H9 (cell line): ENCODE measurements at regions not wholly inside any gene's neighbourhood (a gene's known extent, or its start where the extent isn't known, plus 50 kb on each side); places are given as distances from the start of the nearest gene placed in this dataset.
A peak's percentile ranks its signal among the peaks of the same experiment; 100 is the strongest.

Source experiments
- DNase-seq: peaks from one replicate; pipeline ENCODE4 v3.0.0-alpha.2; 2017
- H2AFZ ChIP-seq: one replicate; pipeline ENCODE4 v1.6.1; 2013; ENCODE audit warnings: mild to moderate bottlenecking, low read length, control low read depth, moderate library complexity
- H2AK5ac ChIP-seq: 2 replicates; pipeline ENCODE4 v1.6.1; 2013; ENCODE audit warnings: low read length, control low read depth, mixed read lengths; ENCODE audit not compliant: insufficient read length
- H2BK120ac ChIP-seq: one replicate; pipeline ENCODE4 v1.6.1; 2013; ENCODE audit warnings: low read depth, mild to moderate bottlenecking, low read length, control low read depth, inconsistent platforms; ENCODE audit not compliant: poor library complexity, severe bottlenecking
- H2BK12ac ChIP-seq: 2 replicates; pipeline ENCODE4 v1.6.1; 2013; ENCODE audit warnings: low read length, control low read depth, mixed read lengths, low read depth; ENCODE audit not compliant: insufficient read length
- H2BK15ac ChIP-seq: 2 replicates; pipeline ENCODE4 v1.6.1; 2013; ENCODE audit warnings: low read depth, low read length, control low read depth
- H2BK20ac ChIP-seq: one replicate; pipeline ENCODE4 v1.6.1; 2013; ENCODE audit warnings: low read depth, mild to moderate bottlenecking, low read length, control low read depth, inconsistent platforms; ENCODE audit not compliant: poor library complexity, severe bottlenecking
- H2BK5ac ChIP-seq: 2 replicates; pipeline ENCODE4 v1.6.1; 2013; ENCODE audit warnings: low read length, control low read depth, mixed read lengths; ENCODE audit not compliant: insufficient read length
- H3K14ac ChIP-seq: 2 replicates; pipeline ENCODE4 v1.6.1; 2013; ENCODE audit warnings: low read length, control low read depth; ENCODE audit not compliant: insufficient read depth
- H3K18ac ChIP-seq: 2 replicates; pipeline ENCODE4 v1.6.1; 2013; ENCODE audit warnings: low read depth, mild to moderate bottlenecking, mixed read lengths, low read length, control low read depth; ENCODE audit not compliant: insufficient read length
- H3K23ac ChIP-seq: 2 replicates; pipeline ENCODE4 v1.6.1; 2013; ENCODE audit warnings: low read length, control low read depth, mixed read lengths, low read depth; ENCODE audit not compliant: insufficient read length
- H3K23me2 ChIP-seq: 2 replicates; pipeline ENCODE4 v1.6.1; 2013; ENCODE audit warnings: low read depth, mild to moderate bottlenecking, mixed read lengths, low read length, control low read depth; ENCODE audit not compliant: insufficient read length, poor library complexity, severe bottlenecking
- H3K27ac ChIP-seq: 2 replicates; pipeline ENCODE4 v1.5.1; 2013; ENCODE audit warnings: low read length, control low read depth, mixed read lengths, low read depth; ENCODE audit not compliant: insufficient read length
- H3K27me3 ChIP-seq: 2 replicates; pipeline ENCODE4 v1.6.1; 2013; ENCODE audit warnings: low read length, control low read depth, inconsistent platforms; ENCODE audit not compliant: insufficient read depth
- H3K4ac ChIP-seq: 2 replicates; pipeline ENCODE4 v1.6.1; 2013; ENCODE audit warnings: low read depth, mild to moderate bottlenecking, control low read depth, inconsistent platforms, low read length, moderate library complexity
- H3K4me1 ChIP-seq: 2 replicates; pipeline ENCODE4 v1.6.1; 2013; ENCODE audit warnings: low read length, control low read depth, inconsistent platforms; ENCODE audit not compliant: insufficient read depth
- H3K4me2 ChIP-seq: 2 replicates; pipeline ENCODE4 v1.6.1; 2013; ENCODE audit warnings: low read length, control low read depth, mixed read lengths; ENCODE audit not compliant: insufficient read length, insufficient read depth
- H3K56ac ChIP-seq: 2 replicates; pipeline ENCODE4 v1.6.1; 2013; ENCODE audit warnings: low read depth, mild to moderate bottlenecking, mixed read lengths, low read length, control low read depth; ENCODE audit not compliant: insufficient read length
- H3K79me1 ChIP-seq: 2 replicates; pipeline ENCODE4 v1.6.1; 2013; ENCODE audit warnings: low read depth, mild to moderate bottlenecking, moderate library complexity, low read length, control low read depth, inconsistent platforms; ENCODE audit not compliant: insufficient read depth, poor library complexity, severe bottlenecking
- H3K79me2 ChIP-seq: 2 replicates; pipeline ENCODE4 v1.6.1; 2013; ENCODE audit warnings: low read length, control low read depth, inconsistent platforms; ENCODE audit not compliant: insufficient read depth
- H3K9ac ChIP-seq: 2 replicates; pipeline ENCODE4 v1.6.1; 2013; ENCODE audit warnings: low read length, control low read depth, mixed read lengths; ENCODE audit not compliant: insufficient read length; ENCODE audit errors: extremely low read depth
- H3K9me3 ChIP-seq: one replicate; pipeline ENCODE4 v1.6.1; 2013; ENCODE audit warnings: low read depth, low read length, inconsistent platforms; ENCODE audit not compliant: control insufficient read depth
- H3T11ph ChIP-seq: one replicate; pipeline ENCODE4 v1.6.1; 2013; ENCODE audit warnings: mild to moderate bottlenecking, low read length, control low read depth, inconsistent platforms
- H4K20me1 ChIP-seq: one replicate; pipeline ENCODE4 v1.6.1; 2013; ENCODE audit not compliant: control insufficient read depth, insufficient read length, insufficient read depth
- H4K5ac ChIP-seq: 2 replicates; pipeline ENCODE4 v1.6.1; 2013; ENCODE audit warnings: low read depth, mild to moderate bottlenecking, mixed read lengths, low read length, control low read depth; ENCODE audit not compliant: insufficient read length
- H4K8ac ChIP-seq: replicated peaks from 2 replicates; pipeline ENCODE4 v1.6.1; 2013; ENCODE audit warnings: low read length, control low read depth, mixed read lengths, low read depth; ENCODE audit not compliant: insufficient read length
- H4K91ac ChIP-seq: 2 replicates; pipeline ENCODE4 v1.6.1; 2013; ENCODE audit warnings: low read depth, mild to moderate bottlenecking, moderate library complexity, mixed read lengths, low read length, control low read depth; ENCODE audit not compliant: insufficient read length
- H3K27ac Mint-ChIP-seq, 3 experiments: 2 replicates in 2 of 3; 3 replicates in 1 of 3; pipeline ENCODE4 v1.8.0; 2020 to 2021; ENCODE audit warnings: mixed read lengths in 3 of 3, mild to moderate bottlenecking in 1 of 3, moderate library complexity in 1 of 3
- H3K27me3 Mint-ChIP-seq: 2 replicates; pipeline ENCODE4 v1.8.0; 2021; ENCODE audit warnings: low read depth, mild to moderate bottlenecking, moderate library complexity, mixed read lengths
- H3K36me3 Mint-ChIP-seq, 3 experiments: 2 replicates in 2 of 3; 3 replicates in 1 of 3; pipeline ENCODE4 v1.8.0; 2020 to 2021; ENCODE audit warnings: low read depth in 3 of 3, mixed read lengths in 3 of 3; ENCODE audit not compliant: insufficient read depth in 1 of 3
- H3K4me1 Mint-ChIP-seq, 2 experiments: 2 replicates each; pipeline ENCODE4 v1.8.0; 2020; ENCODE audit warnings: mixed read lengths in 2 of 2
- H3K4me3 Mint-ChIP-seq, 2 experiments: 2 replicates in 1 of 2; 3 replicates in 1 of 2; pipeline ENCODE4 v1.8.0; 2020 to 2021; ENCODE audit warnings: mild to moderate bottlenecking in 2 of 2, mixed read lengths in 2 of 2, moderate library complexity in 1 of 2
- H3K9me3 Mint-ChIP-seq, 2 experiments: 2 replicates in 1 of 2; 3 replicates in 1 of 2; pipeline ENCODE4 v1.8.0; 2020; ENCODE audit warnings: mild to moderate bottlenecking in 2 of 2, mixed read lengths in 2 of 2, moderate library complexity in 1 of 2
- WGBS: extraction: QIAGEN DNeasy Blood & Tissue Kit; methylation state at CpG from one replicate; pipeline ENCODE4 v1.1.7; 2013; ENCODE audit warnings: missing lambda C conversion rate, low lambda C conversion rate, mixed read lengths; ENCODE audit not compliant: insufficient read length; ENCODE audit errors: extremely low coverage; 5-methylcytosine and 5-hydroxymethylcytosine counted together
- TF ChIP-seq, protein P1 (sequence below): fragments of 200-600 bp; sonication (generic); conservative IDR thresholded peaks from 3 replicates; pipeline ENCODE4 v1.8.0; 2021; ENCODE audit warnings: antibody characterized with exemption, mild to moderate bottlenecking

- Histone ChIP-seq H3K18ac (no peak overlapping the region), H3K14ac (no peak overlapping the region), H3K9ac (no peak overlapping the region), H4K5ac (no peak overlapping the region), H2BK15ac (no peak overlapping the region), H3K56ac (no peak overlapping the region), H2BK12ac (no peak overlapping the region), H3K9me3 (no peaks in the 10 kb centered on the region), H3K79me1 (no peaks in the 10 kb centered on the region), H2BK20ac (no peak overlapping the region), H3K27ac (no peak overlapping the region), H2AFZ (no peak overlapping the region), H3K23ac (no peak overlapping the region), H3K23me2 (no peaks in the 10 kb centered on the region), H4K8ac (no peak overlapping the region), H2BK5ac (no peak overlapping the region), H3K79me2 (no peaks in the 10 kb centered on the region), H4K20me1 (no peaks in the 10 kb centered on the region), H3K4me1 (no peaks in the 10 kb centered on the region), H3K4ac (no peak overlapping the region), H3K27me3 (no peaks in the 10 kb centered on the region), H4K91ac (no peak overlapping the region), H3T11ph (no peak overlapping the region), H3K4me2 (no peak overlapping the region), H2AK5ac (no peak overlapping the region), H2BK120ac (no peak overlapping the region)
- Mint-ChIP-seq H3K27me3 (peaks cover 4% of the 10 kb centered on the region), H3K27ac (0 out of 7 replicates have a peak overlapping the region, but pooled peaks of 1 of the 3 experiments have one; percentile 34), H3K36me3 (peaks cover 5 to 12% (median 11%) of the 10 kb centered on the region in 3 experiments), H3K9me3 (peaks cover 16 to 20% of the 10 kb centered on the region in 2 experiments), H3K4me1 (peaks cover 0 to 7% of the 10 kb centered on the region in 2 experiments; a peak in 2 of 4 replicates), H3K4me3 (no peak overlapping the region)
- TF ChIP-seq, protein P1, sequence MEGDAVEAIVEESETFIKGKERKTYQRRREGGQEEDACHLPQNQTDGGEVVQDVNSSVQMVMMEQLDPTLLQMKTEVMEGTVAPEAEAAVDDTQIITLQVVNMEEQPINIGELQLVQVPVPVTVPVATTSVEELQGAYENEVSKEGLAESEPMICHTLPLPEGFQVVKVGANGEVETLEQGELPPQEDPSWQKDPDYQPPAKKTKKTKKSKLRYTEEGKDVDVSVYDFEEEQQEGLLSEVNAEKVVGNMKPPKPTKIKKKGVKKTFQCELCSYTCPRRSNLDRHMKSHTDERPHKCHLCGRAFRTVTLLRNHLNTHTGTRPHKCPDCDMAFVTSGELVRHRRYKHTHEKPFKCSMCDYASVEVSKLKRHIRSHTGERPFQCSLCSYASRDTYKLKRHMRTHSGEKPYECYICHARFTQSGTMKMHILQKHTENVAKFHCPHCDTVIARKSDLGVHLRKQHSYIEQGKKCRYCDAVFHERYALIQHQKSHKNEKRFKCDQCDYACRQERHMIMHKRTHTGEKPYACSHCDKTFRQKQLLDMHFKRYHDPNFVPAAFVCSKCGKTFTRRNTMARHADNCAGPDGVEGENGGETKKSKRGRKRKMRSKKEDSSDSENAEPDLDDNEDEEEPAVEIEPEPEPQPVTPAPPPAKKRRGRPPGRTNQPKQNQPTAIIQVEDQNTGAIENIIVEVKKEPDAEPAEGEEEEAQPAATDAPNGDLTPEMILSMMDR: no peak
- WGBS: no CpG with 5 or more reads among the region's 7 CpGs
- no peak for DNase-seq
These were observed 504.2 kb downstream of the EIPR1 start for GRCh38 chr2:2873450-2873811.
